GM19239 (cell line): ENCODE measurements at regions not wholly inside any gene's neighbourhood (a gene's known extent, or its start where the extent isn't known, plus 50 kb on each side); places are given as distances from the start of the nearest gene placed in this dataset.
"Not testable (repeated sequence)": the region's sequence is repeated elsewhere in the genome, so short reads cannot be mapped to it uniquely, and the experiment has no call there.

Experiments used
- DNase-seq: peaks from one replicate; pipeline ENCODE4 v3.0.0; 2011; ENCODE audit warnings: low spot score; ENCODE audit not compliant: insufficient read length
- FAIRE-seq: peaks from 2 replicates; lab custom pipeline; 2011; peaks lifted over from hg19 to GRCh38; lab: Jason Lieb, UNC

- DNase-seq: no peak
- no peak for FAIRE-seq
These were observed 680.1 kb upstream of the AADAT start for GRCh38 chr4:170769862-170770261.

- DNase-seq (no peak), FAIRE-seq (no peak)
These were observed 669.2 kb upstream of the AADAT start for GRCh38 chr4:170758988-170759387.

- no peak for FAIRE-seq
- DNase-seq: no peak
These were observed 660.8 kb upstream of the AADAT start for GRCh38 chr4:170750519-170750918.

GRCh38 chr4:170748975-170749374 is 659.2 kb upstream of the AADAT start:
- FAIRE-seq: no peak

GRCh38 chr4:170743633-170744032 is 653.9 kb upstream of the AADAT start:
- DNase-seq (no peak), FAIRE-seq (no peak)

More at GRCh38 chr4:170748975-170749374, 659.2 kb upstream of the AADAT start:
- no peak for DNase-seq

- FAIRE-seq: no peak
- DNase-seq: no peak
These were observed 652.1 kb upstream of the AADAT start for GRCh38 chr4:170741856-170742255.

- no peak for DNase-seq
- FAIRE-seq: no peak
These were observed 647.0 kb upstream of the AADAT start for GRCh38 chr4:170736710-170737109.

- DNase-seq (no peak), FAIRE-seq (no peak)
These were observed 640.1 kb upstream of the AADAT start for GRCh38 chr4:170729897-170730296.

GRCh38 chr4:170729236-170729635 is 639.5 kb upstream of the AADAT start:
- FAIRE-seq: no peak
- no peak for DNase-seq

GRCh38 chr4:170724191-170724590 is 634.4 kb upstream of the AADAT start:
- DNase-seq (no peak), FAIRE-seq (no peak)

GRCh38 chr4:170723171-170723570 is 633.4 kb upstream of the AADAT start:
- DNase-seq: no peak
- no peak for FAIRE-seq

GRCh38 chr4:170721812-170722373 is 632.1 kb upstream of the AADAT start:
- DNase-seq (no peak), FAIRE-seq (no peak)

GRCh38 chr4:170716868-170717267 is 627.1 kb upstream of the AADAT start:
- no peak for DNase-seq
- FAIRE-seq: no peak

GRCh38 chr4:170705907-170706306 is 616.2 kb upstream of the AADAT start:
- FAIRE-seq (no peak), DNase-seq (no peak)

GRCh38 chr4:170700064-170700463 is 610.3 kb upstream of the AADAT start:
- DNase-seq (no peak), FAIRE-seq (no peak)

GRCh38 chr4:170698334-170698733 is 608.6 kb upstream of the AADAT start:
- DNase-seq (no peak), FAIRE-seq (no peak)

GRCh38 chr4:170697845-170698244 is 608.1 kb upstream of the AADAT start:
- DNase-seq: no peak
- no peak for FAIRE-seq

- FAIRE-seq (no peak), DNase-seq (no peak)
These were observed 607.3 kb upstream of the AADAT start for GRCh38 chr4:170697045-170697444.

GRCh38 chr4:170691168-170691567 is 601.4 kb upstream of the AADAT start:
- FAIRE-seq (no peak), DNase-seq (no peak)

GRCh38 chr4:170687751-170688150 is 598.0 kb upstream of the AADAT start:
- FAIRE-seq (no peak), DNase-seq (no peak)

GRCh38 chr4:170685701-170686100 is 595.9 kb upstream of the AADAT start:
- not testable (repeated sequence) for FAIRE-seq, DNase-seq

- no peak for DNase-seq
- FAIRE-seq: no peak
These were observed 593.0 kb upstream of the AADAT start for GRCh38 chr4:170682558-170683294.
